ENCODE measurements at regions not wholly inside any gene's neighbourhood (a gene's known extent, or its start where the extent isn't known, plus 50 kb on each side); places are given as distances from the start of the nearest gene placed in this dataset.
A peak's percentile ranks its signal among the peaks of the same experiment; 100 is the strongest.
"Not testable (repeated sequence)": the region's sequence is repeated elsewhere in the genome, so short reads cannot be mapped to it uniquely, and the experiment has no call there.

DNA sequence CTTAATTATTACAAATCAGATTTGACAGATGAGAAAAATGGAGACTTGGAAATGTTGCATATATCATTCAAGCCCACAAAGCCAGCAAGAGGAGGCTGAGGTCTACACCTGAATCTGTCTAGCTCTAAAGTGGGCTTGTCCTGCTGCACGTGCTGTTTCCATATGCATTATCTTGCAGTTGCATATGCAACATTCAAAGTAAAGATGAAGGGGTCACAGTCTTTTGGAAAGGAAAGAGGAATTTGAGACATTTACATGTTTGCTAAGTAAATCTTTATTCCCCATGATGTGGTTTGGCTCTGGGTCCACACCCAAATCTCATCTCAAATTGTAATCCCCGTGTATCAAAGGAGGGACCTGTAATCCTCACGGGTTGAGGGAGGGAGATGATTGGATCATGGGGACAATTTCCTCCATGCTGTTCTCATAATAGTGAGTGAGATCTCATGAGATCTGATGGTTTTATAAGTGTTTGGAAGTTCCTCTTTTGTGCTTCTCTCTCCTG, 98.3 kb downstream of the BACH1 start:
- DNase-seq (ENCODE audit: low read depth): no peak

DNA sequence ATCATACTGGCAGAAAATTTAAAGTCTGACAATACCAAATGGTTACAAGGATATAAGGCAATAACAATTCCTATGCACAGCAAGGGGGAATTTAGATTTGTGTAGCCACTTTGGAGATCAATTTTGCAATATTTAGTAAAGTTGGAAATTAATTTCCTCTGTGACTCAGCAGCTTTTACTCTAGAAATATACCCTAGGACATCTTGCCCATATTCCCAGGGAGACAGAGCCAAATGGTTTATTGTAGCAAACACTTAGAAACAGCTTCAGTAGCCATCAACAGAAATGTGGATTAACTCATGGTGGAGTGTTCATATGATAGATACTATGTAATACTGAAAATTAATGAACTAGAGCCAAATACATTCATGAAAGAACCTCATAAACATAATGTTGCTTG, 104.6 kb downstream of the BACH1 start:
- DNase-seq (ENCODE audit: low read depth): peak; percentile 31

- no peak for DNase-seq (ENCODE audit: low read depth)
These were observed 105.3 kb downstream of the BACH1 start for GRCh38 chr21:29403922-29404538.

DNA sequence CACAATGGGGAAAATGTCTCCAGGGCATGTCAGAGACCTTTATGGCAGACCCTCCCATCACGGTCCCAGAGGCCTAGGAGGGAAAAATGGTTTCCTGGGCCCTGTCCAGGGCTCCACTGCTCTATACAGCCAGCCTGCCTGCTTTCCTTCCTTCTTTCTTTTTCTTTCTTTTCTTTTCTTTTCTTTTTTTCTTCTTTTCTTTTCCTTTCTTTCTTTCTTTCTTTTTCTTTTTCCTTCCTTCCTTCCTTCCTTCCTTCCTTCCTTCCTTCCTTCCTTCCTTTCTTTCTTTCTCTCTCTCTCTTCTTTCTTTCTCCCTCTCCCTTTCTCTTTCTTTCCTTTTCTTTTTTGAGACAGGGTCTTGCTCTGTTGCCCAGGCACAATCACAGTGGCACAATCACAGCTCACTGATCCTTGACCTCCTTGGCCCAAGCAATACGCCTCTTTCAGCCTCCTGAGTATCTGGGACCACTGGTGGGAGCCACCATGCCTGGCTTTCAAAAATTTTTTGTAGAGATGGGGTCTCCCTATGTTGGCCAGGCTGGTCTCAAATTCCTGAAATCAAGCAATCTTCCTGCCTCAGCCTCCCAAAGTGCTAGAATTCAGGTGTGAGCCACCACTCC, 106.9 kb downstream of the BACH1 start:
- no peak for DNase-seq (ENCODE audit: low read depth)

DNA sequence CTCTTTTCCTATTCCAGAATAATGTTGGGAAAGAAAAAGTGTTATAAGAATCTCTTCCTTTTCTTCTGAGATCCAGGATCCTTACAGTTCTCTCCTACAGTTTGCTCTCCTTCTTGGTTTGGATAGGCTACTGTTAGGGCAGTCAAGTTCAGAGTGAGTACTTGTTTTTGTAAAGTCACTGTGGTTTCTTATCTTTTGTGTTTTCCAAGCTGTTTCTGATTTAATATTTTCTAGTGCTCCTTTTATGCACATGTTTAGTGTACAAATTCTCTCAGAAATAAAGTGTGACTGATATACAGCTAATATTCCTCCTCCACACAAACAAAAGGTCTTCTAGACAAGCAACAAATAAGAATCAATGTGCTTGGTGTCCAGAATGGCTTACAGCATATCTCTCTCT, 107.7 kb downstream of the BACH1 start:
- DNase-seq (ENCODE audit: low read depth): no peak

DNA sequence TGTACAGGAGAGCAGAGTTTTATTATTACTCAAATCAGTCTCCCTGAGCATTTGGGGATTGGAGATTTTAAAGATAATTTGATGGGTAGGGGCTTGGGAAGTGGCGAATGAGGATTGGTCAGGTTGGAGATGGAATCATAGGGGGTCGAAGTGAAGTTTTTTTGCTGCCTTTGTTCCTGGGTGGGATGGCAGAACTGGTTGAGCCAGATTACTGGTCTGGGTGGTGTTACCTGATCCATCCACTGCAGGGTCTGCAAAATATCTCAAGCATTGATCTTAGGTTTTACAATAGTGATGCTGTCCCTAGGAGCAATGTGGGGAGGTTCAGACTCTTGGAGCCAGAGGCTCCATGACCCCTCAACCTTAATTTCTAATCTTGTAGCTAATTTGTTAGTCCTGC, 108.8 kb downstream of the BACH1 start:
- DNase-seq (ENCODE audit: low read depth): no peak

DNA sequence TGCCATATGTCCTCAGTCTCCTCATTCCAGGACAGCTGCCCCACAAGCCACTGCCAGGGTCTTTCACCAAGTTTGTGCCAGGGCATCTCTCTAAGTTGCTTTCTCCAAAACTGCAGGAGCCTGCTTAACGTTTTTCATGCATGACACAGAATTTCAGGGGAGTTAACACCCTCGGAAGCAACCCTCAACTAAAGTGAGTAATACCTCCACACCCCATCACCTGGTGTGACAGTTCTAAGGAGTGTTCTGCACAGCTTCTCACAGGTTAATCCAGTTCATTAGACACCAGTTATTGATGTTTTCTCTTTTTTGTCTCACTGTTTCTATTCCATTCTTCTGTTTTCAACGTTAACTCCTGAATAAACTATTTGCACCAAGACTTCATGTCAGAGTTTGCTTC, 115.0 kb downstream of the BACH1 start:
- no peak for DNase-seq (ENCODE audit: low read depth)

- DNase-seq (ENCODE audit: low read depth): no peak
These were observed 117.5 kb downstream of the BACH1 start for GRCh38 chr21:29416268-29416667.

GRCh38 chr21:29418813-29419212, 120.1 kb downstream of the BACH1 start:
- no peak for DNase-seq (ENCODE audit: low read depth)

DNA sequence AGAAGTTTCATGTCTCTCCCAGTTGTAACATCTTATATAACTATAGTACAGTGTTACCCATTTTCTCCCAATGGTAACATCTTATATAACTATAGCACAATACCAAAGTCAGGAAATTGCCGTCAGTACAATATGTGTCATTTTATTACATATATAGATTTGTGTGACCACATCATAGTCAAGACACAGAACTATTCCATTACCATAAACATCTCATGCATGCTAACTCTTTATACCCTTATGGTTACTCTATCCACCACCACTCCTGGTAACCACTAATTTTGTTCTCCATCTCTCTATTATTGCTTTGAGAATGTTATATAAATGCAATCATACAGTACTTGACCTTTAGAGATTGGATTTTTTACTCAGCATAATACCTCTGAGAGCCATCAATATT, 120.7 kb downstream of the BACH1 start:
- DNase-seq (ENCODE audit: low read depth): no peak

DNA sequence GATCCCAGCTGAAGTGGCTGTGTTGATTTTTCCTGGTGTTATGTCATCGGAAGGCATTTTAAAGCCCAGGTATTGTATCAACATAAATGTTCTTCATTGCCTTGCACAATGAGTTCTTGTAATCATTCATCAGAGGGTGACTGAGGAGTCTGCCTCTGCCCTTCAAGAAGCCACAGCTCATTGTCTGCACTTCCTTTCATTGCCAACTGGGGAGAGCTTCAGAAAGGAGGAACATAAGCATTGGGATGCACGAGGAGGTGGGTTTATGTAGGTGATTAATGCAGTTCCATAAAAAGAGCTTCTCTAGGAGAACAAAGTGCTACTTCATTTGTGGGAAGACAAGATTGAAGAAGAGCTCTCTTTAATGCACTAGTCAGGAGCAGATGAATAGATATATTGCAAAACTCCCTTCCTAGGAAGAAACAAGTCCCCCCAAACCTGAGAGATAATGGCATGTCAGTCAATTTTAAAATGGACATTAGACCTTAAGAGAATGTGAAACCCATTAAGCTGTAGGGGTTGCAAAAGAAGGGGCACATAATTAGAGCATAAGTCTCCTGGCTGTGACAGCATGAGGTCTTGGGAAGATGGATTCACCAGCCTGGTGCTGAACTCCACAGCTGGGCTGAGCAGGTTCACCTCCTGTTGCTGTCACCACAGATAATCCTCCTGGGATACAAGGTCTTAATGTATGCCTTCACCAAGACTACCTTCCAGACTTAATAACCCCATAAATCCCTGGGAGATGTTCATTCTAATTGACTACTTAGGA, 124.6 kb downstream of the BACH1 start:
- DNase-seq (ENCODE audit: low read depth): no peak

GRCh38 chr21:29424728-29425127, 126.0 kb downstream of the BACH1 start:
- no peak for DNase-seq (ENCODE audit: low read depth)

- DNase-seq (ENCODE audit: low read depth): no peak
These were observed 130.5 kb downstream of the BACH1 start for GRCh38 chr21:29429218-29429617.

DNA sequence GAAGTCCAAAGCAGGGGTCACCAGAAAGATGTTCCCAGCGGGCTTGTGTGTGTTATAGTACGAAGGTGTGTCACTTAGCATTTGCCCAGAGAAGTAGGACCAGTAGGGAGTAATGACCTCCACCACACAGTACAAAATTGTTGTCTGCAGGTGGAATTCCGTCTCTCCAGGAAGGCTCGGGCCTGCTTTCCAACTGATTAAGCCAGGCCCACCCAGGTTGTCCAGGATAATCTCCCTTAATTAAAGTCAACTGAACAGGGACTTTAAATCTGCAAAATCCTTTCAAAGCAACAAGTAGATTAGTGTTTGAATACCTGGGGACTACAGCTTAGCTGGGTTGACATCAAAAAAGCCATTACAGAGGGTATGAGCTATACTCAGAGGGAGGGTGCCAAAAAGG, 131.3 kb downstream of the BACH1 start:
- DNase-seq (ENCODE audit: low read depth): no peak

GRCh38 chr21:29430576-29430975, 131.9 kb downstream of the BACH1 start:
- DNase-seq (ENCODE audit: low read depth): no peak

DNA sequence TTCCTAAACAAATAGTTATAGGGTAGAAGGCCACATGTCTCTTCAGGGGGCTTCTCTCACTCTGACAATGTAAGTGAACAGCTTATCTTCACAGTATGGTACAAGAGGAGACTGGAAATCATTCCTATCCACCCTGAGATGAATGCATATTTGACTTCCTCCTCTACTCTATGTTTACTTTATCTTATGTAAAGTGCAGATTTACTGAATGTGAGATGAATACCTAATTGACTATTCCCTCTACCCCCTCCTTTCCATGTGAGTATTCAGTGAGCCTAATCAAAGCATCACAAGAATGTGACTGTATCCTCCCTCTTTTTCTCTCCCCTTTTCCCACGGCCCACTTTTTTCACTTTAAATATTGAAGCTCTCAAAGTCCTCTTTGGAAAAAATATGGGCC, 132.5 kb downstream of the BACH1 start:
- DNase-seq (ENCODE audit: low read depth): no peak

- no peak for DNase-seq (ENCODE audit: low read depth)
These were observed 133.0 kb downstream of the BACH1 start for GRCh38 chr21:29431680-29432079.

- no peak for DNase-seq (ENCODE audit: low read depth)
These were observed 134.8 kb downstream of the BACH1 start for GRCh38 chr21:29433366-29434059.

DNA sequence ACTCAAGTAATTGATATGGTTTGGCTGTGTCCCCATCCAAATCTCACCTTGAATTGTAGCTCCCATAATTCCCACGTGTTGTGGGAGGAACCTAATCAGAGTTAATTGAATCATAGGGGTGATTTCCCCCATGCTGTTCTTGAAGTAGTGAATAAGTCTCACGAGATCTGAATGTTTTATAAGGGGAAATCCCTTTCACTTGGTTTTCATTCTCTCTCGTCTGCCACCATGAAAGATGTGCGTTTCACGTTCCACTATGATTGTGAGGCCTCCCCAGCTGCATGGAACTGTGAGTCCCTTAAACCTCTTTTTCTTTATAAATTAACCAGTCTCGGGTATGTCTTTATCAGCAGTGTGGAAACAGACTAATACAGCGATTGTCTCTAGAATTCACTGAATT, 135.4 kb downstream of the BACH1 start:
- DNase-seq (ENCODE audit: low read depth): no peak

- not testable (repeated sequence) for DNase-seq (ENCODE audit: low read depth)
These were observed 136.3 kb downstream of the BACH1 start for GRCh38 chr21:29434982-29435381.

DNA sequence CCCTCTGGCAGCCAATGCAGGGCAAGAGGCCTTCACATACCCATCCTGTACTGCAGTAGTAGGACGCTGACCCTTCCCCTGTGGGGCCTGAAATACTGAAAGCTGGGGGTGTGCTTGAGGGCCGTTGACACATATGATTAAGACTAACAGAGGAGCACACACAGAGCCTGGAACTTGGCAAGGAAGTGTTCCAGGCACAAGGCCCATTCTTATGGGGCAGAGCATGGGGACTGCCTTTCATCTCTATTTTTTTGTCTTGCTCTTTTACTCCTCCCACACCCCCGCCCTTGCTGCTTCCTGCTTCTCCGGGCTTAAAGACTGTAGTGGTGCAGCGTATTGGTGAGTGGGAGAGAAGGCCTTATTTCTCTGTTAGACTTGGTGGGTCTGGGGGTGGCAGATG, 137.4 kb downstream of the BACH1 start:
- DNase-seq (ENCODE audit: low read depth): no peak

GRCh38 chr21:29436650-29437049, 137.9 kb downstream of the BACH1 start:
- DNase-seq (ENCODE audit: low read depth): no peak

GRCh38 chr21:29441651-29442050, 142.9 kb downstream of the BACH1 start:
- DNase-seq (ENCODE audit: low read depth): peak; percentile 9

Data from stromal cell of bone marrow (primary cell).